Left ventricle myocardium superior (tissue), 1 donor: ENCODE measurements at regions not wholly inside any gene's neighbourhood (a gene's known extent, or its start where the extent isn't known, plus 50 kb on each side); places are given as distances from the start of the nearest gene placed in this dataset.
A peak's percentile ranks its signal among the peaks of the same experiment; 100 is the strongest.
"Not testable (repeated sequence)": the region's sequence is repeated elsewhere in the genome, so short reads cannot be mapped to it uniquely, and the experiment has no call there.

Experiments
- ATAC-seq: fragments of 200-7000 bp; cut with Tn5 transposase; one replicate; pipeline ENCODE4 v1.9.1; 2020; ENCODE audit warnings: mild to moderate bottlenecking, moderate library complexity
- DNase-seq: peaks from one replicate; pipeline ENCODE4 v3.0.0-alpha.2; 2020
- intact Hi-C: fragments of 100-400 bp; cut with micrococcal nuclease; formaldehyde crosslinking; loops from one replicate; pipeline ENCODE4 v1.11.0; 2022
- donor health status: DM: no; HTN: yes; CAD: no; lungs with severe emphysema.

DNA sequence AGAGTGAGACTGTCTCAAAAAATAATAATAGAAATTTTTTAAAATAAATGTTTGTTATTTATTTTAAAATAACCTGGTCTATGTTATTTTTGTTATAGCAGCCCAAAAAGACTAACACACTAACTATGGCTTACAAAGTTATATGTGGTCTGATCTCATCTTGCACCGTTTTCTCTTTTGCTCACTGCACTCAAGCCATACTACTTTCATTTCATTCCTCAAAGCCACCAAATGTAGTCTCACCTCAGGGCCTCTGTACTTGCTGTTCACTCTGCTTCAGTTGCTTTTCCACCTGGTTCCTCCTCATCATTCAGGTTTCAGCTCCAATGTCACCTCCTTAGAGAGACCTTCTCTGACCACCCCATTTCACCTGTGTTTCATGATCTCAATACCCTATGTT, 55.2 kb upstream of the MDM1 start:
- intact Hi-C loops, result no loop called here
- DNase-seq, result no peak
- no peak for ATAC-seq

DNA sequence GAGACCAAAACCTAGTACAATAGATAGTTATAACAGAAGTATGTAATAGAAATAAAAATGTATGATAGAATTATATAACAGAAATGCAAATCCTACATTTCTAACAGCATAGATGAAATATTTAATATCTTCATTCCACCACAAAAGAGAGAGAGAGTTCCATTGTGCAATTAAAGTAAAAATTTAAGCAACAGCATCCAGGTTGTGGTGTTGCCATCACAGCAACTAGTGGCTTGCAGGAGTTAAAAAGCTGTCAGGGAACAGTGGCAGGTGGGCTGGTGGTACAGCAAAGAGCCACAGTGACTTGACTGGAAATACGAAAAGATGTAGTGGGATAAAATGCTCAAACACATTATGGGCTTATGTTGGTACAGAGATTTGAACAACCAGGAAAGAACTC, 57.1 kb upstream of the MDM1 start:
- no peak for DNase-seq
- intact Hi-C loops, result no loop called here
- no peak for ATAC-seq

DNA sequence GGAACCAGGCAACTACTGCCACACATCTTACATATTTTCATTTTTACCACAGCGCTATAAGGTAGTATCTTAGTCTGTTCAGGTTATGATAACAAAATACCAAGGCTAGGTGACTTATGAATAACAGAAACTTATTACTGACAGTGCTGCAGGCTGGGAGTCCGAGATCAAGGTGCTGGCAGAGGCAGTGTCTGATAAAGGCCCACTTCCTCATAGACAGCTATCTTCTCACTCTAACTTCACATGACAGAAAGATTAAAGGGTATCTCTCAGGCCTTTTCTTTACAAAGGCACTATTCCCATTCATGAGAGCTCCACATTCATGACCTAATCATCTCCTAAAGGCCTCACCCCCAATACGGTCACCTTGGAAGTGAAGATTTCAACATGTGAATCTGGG, 59.8 kb upstream of the MDM1 start:
- ATAC-seq (no peak), DNase-seq (no peak)
- intact Hi-C loops, result no loop called here

DNA sequence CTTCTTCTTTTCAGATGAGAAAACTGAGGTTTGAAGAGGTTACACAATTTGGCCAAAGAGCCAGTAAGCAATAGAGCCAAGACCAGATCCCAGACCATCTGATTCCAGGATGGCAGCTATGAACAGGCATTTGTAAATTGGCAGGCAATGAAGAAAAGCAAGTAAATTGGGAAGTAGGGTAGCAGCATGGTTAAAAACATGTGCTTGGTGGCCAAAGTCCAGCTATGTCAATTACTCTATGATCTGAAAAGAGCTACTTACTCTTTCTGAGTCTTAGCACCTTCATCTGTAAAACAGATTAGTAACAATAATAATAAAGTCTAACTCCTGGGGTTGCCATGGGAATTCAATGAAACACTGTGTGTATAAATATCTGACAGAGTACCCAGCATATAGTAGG, 60.2 kb upstream of the MDM1 start:
- DNase-seq (no peak), ATAC-seq (no peak)
- intact Hi-C loops, result no loop called here

DNA sequence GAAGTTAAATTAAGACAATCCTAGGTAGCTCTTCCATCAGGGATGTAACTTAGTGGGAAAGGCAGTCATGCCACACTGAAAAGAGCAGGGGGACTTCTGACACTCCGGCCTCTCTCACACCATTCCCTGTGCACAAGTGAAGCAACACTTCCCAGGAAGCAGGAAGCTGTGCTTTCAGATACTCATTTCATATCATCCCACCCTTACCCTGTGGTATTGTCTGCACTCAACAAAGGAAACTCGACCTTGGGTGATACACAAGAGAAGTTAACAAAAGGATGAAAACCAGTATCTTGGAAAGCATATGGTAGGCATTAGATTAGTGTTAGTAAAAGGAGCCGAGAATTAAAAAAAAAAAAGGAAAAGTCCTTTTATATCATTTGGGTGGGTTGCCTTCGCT, 61.3 kb upstream of the MDM1 start:
- no peak for ATAC-seq

DNA sequence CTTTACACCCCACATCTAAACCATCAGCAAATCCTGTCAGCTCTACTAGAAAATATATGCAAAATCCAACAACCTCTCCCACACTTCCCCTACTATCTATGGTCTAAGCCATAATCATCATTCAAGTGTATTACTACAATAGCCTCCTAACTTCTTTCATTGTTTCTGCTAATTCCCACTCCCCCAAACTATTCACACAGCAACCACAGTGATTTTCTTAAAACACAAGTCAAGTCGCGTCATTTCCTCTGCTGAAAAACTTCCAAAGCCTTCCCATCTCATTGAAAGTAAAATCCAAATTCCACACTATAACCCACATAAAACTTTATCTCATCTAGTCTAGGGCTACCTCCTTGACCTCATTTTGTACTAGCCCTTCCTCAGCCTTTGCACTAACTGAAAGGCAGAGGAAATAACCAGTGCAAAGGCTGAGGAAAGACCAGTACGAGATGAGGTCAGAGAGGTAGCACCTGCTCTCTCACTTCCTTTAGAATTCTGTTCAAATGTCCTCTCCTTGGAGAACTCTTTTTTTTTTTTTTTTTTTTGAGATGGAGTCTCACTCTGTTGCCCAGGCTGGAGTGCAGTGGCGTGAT, 65.5 kb upstream of the MDM1 start:
- ATAC-seq, result no peak

More for the DNA sequence above, 61.3 kb upstream of the MDM1 start:
- DNase-seq, result no peak
- intact Hi-C loops, result no loop called here

DNA sequence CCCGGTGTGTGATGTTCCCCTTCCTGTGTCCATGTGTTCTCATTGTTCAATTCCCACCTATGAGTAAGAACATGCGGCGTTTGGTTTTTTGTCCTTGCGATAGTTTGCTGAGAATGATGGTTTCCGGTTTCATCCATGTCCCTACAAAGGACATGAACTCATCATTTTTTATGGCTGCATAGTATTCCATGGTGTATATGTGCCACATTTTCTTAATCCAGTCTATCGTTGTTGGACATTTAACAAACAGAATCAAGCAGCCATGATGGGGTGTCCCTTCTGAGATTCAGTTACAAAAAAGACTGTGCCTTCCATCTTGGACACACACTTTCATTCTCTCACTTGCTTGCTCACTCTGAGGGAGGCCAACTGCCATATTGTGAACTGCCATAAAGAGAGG, 66.5 kb upstream of the MDM1 start:
- ATAC-seq, intact Hi-C loops, DNase-seq: not testable (repeated sequence)

More for the DNA sequence above, 65.5 kb upstream of the MDM1 start:
- intact Hi-C loops, result no loop called here
- no peak for DNase-seq

DNA sequence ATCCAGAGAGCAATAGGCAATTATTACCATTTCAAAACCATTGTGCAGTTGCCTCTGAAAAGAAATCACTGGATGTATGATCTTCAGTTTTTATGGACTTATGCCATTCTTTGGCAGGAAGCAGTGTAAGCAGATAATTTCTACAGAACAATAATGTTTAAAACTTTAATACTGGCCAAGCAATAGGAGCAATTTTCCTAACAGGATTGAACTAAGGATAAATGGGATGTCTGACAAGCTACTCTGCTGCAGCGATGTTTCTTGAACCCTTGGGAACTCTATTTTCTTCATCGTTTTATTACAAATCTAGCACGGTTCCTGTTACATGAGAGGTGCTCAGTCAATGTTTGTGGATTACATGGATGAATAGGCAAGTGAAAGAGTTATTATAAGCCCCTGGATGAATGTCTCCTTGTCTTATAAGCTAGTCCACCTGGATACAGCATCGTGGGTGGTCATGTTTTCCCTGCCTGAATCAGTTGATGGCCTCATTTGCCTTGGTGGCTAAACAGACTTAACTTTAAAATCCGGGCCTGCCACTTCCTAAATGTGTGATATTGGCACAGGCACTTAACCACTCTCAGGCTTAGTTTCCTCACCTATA, 68.2 kb upstream of the MDM1 start:
- ATAC-seq, result no peak
- intact Hi-C loops, result no loop called here

DNA sequence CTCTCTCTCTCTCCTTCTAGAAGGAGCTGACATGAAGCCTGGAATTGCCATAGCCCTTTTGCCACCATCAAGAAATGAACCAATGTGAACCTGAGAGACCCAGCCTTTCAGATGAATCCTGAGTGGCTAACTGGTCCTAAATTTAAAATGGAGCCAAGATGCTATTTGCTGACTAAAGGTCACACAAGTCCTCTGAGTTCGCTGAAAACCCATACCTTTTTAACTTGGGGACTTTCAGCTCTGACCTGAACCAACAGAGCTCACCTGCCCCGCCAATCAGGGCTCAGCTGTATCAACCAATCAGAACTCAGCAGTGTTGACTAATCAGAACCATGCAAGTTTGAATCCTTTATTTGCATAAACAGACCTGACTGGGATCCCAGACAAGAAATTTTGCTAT, 70.3 kb upstream of the MDM1 start:
- ATAC-seq, result no peak
- no peak for DNase-seq
- intact Hi-C loops, result no loop called here

More for the DNA sequence above, 68.2 kb upstream of the MDM1 start:
- no peak for DNase-seq

DNA sequence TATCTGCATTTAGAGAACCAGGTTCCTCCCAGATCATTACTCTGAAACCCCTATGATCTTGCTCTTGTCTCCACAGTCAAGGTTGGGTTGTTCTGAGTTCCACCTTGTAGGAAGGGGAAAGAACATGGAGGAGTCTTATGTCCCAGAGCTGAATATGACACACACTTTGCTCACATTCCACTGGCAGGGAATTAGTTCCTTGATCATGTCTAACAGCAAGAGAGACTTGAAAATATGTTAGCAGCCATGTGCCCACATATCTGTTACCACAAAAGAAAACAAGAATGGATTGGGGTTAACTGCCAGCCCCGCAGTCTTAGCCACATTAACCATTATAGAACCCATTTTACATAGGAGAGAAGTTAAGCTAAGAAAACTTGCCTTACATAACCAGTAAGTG, 71.1 kb upstream of the MDM1 start:
- ATAC-seq (no peak), DNase-seq (no peak)
- intact Hi-C loops, result no loop called here

DNA sequence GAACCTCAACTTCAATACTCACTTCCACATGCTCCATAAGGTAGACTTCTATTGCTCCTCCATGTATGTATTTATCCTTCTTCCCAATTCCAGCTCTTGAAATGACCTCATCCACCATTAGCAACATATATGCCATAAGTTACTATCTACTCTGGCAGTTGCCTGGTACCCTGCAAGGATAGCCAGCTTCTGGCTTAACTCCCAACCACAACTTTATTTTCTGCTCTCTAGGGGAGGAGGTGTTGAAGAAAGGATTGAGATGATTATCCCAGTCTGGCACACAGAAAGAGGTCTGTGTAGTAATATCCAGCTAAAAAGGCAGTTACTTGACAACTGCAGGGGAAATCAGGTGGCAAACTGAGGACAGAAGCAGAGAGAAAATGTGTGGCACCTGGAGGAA, 71.5 kb upstream of the MDM1 start:
- DNase-seq (no peak), ATAC-seq (no peak)
- intact Hi-C loops, result no loop called here

DNA sequence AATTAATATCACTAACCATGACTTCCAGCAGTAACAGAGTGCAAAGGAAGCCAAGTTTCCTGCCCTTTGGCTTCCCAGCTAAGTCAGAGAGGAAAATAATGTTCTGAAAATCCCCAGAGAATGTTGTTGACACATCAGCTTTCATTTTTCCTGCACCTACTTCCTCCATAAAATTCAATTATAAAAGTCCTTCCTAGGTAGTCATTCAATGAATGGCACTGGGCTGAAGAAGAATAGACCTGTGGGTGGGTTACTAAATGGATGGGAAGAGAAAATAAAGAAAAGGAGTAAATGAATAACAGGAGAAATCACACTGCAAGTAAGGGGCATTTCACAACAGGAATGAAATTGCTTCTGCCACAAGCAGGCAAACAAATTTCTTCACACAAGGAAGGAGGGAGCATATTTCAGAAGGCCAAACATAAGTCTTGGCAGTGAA, 73.2 kb upstream of the MDM1 start:
- intact Hi-C loops, result no loop called here
- no peak for DNase-seq

DNA sequence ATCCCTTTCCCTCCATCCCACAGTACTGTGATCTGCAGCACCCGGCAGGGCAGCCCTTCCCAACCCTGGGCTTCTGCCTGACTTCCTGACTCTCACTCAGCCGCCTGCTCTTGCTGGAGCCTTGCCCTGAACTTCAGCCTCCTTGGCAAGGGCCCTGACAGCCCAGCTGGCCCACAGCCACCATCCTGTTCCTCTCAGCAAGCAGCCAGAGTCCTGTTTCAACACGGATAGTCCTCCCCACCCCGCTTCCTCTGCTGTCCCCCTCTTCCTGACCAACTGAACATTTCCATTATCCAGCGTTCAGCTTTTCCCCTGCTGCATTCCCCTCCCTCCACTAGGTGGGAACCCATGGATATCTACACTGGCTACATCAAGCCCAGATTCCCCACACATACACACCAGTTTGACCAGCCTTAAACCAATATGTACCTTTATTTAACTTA, 74.0 kb upstream of the MDM1 start:
- DNase-seq (peak; percentile 95), ATAC-seq (peak; percentile 99)
- intact Hi-C loops, result loop anchor here (2.0 kb wide), 1 partner anchor 41 kb away; no protein-coding TSS in a partner anchor

More for the DNA sequence above, 73.2 kb upstream of the MDM1 start:
- ATAC-seq, result peak; percentile 54

DNA sequence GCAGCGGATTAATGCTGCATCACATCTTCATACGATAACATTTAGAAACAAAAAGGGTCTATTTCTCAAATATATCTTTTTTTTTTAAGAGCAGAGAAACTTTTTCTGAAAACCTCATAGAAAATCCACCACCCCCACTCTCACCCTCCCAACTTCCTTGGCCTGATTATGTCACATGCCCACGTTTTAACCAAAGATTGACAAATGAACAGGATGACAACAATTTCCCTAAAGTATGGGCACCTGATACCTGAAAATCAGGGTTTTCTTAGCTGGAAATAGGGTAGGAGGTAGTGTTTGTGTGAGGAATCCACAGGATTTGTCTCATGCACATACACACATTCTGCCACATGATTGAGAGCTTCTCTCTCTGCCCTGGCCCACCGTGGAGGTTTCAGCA, 74.7 kb upstream of the MDM1 start:
- intact Hi-C loops, result loop anchor here (2.0 kb wide), 1 partner anchor 42 kb away; no protein-coding TSS in a partner anchor
- no peak for DNase-seq
- ATAC-seq, result no peak

DNA sequence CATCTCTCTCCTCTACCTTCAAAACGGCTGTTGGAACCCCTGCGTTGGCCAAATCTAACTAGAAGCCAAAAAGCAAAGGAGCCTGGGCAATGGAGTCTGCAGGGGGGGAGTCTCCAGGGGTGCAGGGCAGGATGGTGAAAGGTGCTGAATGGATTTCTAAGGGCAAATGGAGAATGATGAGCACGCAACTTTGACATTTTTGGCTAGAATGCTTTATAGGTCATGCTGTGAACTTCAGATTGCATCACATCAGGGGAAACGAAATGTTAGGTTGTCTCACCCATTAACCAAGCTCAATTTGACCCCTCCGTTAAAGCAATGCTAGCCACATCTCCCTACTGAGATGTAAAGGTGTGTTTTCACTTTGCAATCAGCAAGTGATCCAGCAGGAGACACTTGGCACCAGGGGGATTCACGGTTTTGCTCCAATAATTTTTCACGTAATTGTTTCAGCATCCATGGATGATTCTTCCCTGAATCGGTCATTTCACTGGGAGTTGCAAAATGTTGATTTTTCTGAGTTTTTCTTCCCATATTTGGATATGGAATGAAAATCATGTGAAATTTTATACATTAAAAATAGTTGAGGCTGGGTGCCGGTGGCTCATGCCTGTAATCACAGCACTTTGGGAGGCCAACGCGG, 78.0 kb upstream of the MDM1 start:
- DNase-seq, result no peak
- ATAC-seq, result no peak
- intact Hi-C loops, result no loop called here

DNA sequence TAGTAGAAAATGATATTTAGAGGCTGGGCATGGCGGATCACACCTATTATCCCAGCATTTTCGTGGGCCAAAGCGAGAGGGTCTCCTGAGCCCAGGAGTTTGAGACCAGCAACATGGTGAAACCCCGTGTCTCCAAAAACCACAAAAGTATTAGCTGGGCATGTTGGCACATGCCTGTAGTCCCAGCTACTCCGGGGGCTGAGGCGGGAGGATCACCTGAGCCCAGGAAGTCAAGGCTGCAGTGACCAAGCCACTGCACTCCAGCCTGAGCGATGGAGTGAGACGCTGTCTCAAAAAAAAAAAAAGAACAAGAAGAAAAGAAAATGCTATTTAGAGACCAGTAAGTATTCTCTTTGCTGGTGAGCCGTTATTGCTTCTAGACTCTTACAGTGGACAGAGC, 79.2 kb upstream of the MDM1 start:
- ATAC-seq, result no peak
- DNase-seq, result no peak
- intact Hi-C loops, result no loop called here

DNA sequence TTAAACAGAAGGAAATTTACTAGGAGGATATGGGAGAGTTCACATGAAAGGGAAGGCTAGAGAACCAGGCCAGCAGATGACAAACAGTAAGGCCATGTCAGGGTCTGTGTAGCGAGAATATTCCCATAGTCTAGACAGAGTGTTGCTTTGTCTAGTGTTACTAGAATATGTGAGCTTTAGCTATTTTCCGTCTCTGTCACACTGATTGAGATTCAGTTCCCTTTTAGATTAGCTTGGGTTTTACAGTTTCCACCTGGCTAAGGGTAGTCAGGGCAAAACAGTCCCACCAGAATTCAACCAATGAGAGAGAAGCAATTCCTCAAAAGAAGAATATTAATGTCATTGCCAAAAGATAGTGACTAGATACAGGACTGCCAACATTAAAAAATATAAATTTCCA, 82.8 kb upstream of the MDM1 start:
- intact Hi-C loops, result no loop called here
- DNase-seq (no peak), ATAC-seq (no peak)

DNA sequence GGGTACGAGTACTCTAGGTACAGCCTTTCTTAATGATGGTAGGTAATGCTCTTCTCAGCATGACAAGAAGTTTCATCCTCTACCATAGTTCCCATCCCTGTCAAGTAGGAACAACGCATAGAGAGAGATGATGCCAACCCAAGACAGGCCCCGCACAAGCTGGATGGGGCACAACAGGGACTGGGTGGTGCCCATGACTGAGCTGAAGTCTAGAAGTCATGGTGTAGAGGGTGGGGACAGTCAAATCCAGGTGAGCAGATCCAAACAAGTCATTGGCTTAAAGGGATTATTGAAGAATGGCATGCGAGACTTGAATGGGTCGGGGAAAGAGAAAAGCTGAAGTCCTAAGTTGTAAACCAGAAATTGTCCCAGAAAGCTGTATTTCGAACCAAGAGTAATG, 84.2 kb upstream of the MDM1 start:
- no peak for ATAC-seq
- no peak for DNase-seq
- intact Hi-C loops, result no loop called here

DNA sequence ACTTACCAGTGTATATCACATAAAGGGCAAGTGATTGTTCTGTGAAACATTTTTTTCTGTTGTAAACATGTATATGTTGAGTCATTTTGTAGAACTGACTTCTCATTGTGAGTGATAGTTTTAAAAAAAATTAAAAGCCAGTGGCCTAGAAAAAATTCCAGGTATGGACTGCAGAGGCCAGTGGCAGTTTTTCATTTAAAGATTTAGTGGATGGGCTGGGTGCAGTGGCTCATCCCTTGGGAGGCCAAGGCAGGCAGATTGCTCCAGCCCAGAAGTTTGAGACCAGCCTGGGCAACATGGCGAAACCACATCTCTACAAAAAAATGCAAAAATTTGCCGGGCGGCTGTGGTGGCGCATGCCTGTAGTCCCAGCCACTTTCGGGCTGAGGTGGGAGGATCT, 84.7 kb upstream of the MDM1 start:
- intact Hi-C loops, result no loop called here
- DNase-seq (no peak), ATAC-seq (no peak)

DNA sequence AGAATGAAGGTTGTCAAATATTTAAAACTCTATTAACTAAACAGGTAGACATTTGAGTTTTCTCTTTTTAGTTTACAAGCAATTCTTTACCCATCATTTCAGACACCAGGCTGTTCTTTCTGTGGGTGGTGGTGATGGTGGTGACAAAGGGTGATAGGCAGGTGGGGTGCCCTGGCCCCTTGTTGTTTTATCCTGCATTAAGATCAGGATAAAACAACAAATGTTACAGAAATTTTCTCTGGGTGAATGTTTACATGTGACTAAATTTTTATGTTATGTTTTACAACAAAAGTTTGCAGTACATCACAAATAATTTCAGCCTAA, 85.9 kb upstream of the MDM1 start:
- intact Hi-C loops, result no loop called here
- ATAC-seq, result no peak
- no peak for DNase-seq
